Psoas muscle (tissue), 7 donors: ENCODE measurements at regions not wholly inside any gene's neighbourhood (a gene's known extent, or its start where the extent isn't known, plus 50 kb on each side); places are given as distances from the start of the nearest gene placed in this dataset.

ENCODE experiments used
- ATAC-seq, 4 donors: fragments of 200-7000 bp; cut with Tn5 transposase; one replicate each; pipeline ENCODE4 v1.9.1; 2020; ENCODE audit warnings: moderate library complexity in 3 of 4, mild to moderate bottlenecking in 2 of 4
- DNase-seq, 2 donors: peaks; one replicate each; pipeline ENCODE4 v3.0.0-alpha.2; 2020
- H3K27ac ChIP-seq: fragments of 200-600 bp; one replicate; pipeline ENCODE4 v1.8.0; 2022
- H3K27me3 ChIP-seq, 3 donors: fragments of 200-600 bp in 1 of 3; one replicate each; pipeline versions ENCODE4 v1.6.1 to v1.8.0; 2013 to 2022; ENCODE audit warnings: low read length in 2 of 3, mild to moderate bottlenecking in 2 of 3, moderate library complexity in 1 of 3; ENCODE audit not compliant: insufficient read depth in 3 of 3
- H3K36me3 ChIP-seq, 2 donors: fragments of 200-600 bp in 1 of 2; one replicate each; pipeline versions ENCODE4 v1.6.1 to v1.8.0; 2013 to 2022; ENCODE audit warnings: low read depth in 1 of 2, mild to moderate bottlenecking in 1 of 2, moderate library complexity in 1 of 2; ENCODE audit not compliant: insufficient read depth in 1 of 2
- H3K4me1 ChIP-seq: fragments of 200-600 bp; one replicate; pipeline ENCODE4 v1.8.0; 2022
- H3K4me3 ChIP-seq: fragments of 200-600 bp; one replicate; pipeline ENCODE4 v1.8.0; 2022; ENCODE audit warnings: mild to moderate bottlenecking
- H3K9me3 ChIP-seq: fragments of 200-600 bp; one replicate; pipeline ENCODE4 v1.8.0; 2022
- CTCF ChIP-seq: fragments of 200-600 bp; IDR thresholded peaks from one replicate; pipeline ENCODE4 v1.8.0; 2022; ENCODE audit warnings: antibody characterized with exemption
- WGBS, 3 donors: extraction: QIAGEN DNeasy Blood & Tissue Kit; methylation state at CpG; one replicate each; pipeline versions ENCODE4 v1.1.6 to v1.1.7; 2013; 5-methylcytosine and 5-hydroxymethylcytosine counted together
- intact Hi-C, 2 donors: fragments of 100-400 bp; cut with DNase I; formaldehyde crosslinking; loops; one replicate each; pipeline versions ENCODE4 v1.11.0 to v1.14.2; 2022
- donor health status: healthy with polysubstance abuse.
- donor health status: DM: no; HTN: no; CAD: no; lungs with moderate emphysema.
- donor health status: Bipolar disorder and iron deficiency.
- donor health status: healthy.
- donor health status: DM: yes; HTN: yes; CAD: no.
- donor health status: DM: no; HTN: no; CAD: no.
- donor health status: DM: yes; HTN: yes; CAD: no.

- WGBS, 3 donors, result 14 to 30% (median 25%) methylated on average over 2 of the region's 2 CpGs
- H3K4me3 ChIP-seq, result no peak overlapping the region
- no peaks in the 10 kb centered on the region for H3K9me3 ChIP-seq
- TF ChIP-seq CTCF, result peak; percentile 40
- H3K4me1 ChIP-seq, result no peaks in the 10 kb centered on the region
- H3K27ac ChIP-seq, result no peak overlapping the region
- ATAC-seq (peak in 2 of 4 donors; percentile 60 to 64), DNase-seq (no peak)
- intact Hi-C loops, result loop anchor here (2.0 to 10.0 kb wide), 3 partner anchors 122 to 262 kb away; no protein-coding TSS in a partner anchor
- H3K27me3 ChIP-seq, result no peaks in the 10 kb centered on the region
- no peaks in the 10 kb centered on the region for H3K36me3 ChIP-seq
Observed at GRCh38 chr4:20422398-20422797, 170.7 kb downstream of the SLIT2 start.

- intact Hi-C loops, result loop anchor here (2.0 to 10.0 kb wide), 3 partner anchors 121 to 261 kb away; no protein-coding TSS in a partner anchor
- WGBS, 3 donors, result 93 to 95% (median 94%) methylated on average over 3 of the region's 3 CpGs
- no peak for TF ChIP-seq CTCF
- H3K4me1 ChIP-seq, result no peaks in the 10 kb centered on the region
- no peaks in the 10 kb centered on the region for H3K27me3 ChIP-seq
- H3K4me3 ChIP-seq, result no peak overlapping the region
- no peak overlapping the region for H3K27ac ChIP-seq
- no peaks in the 10 kb centered on the region for H3K9me3 ChIP-seq
- ATAC-seq (no peak), DNase-seq (no peak)
- no peaks in the 10 kb centered on the region for H3K36me3 ChIP-seq
Observed at GRCh38 chr4:20423420-20423819, 171.7 kb downstream of the SLIT2 start.

- Histone ChIP-seq H3K4me3 (no peak overlapping the region), H3K36me3 (no peaks in the 10 kb centered on the region), H3K4me1 (no peaks in the 10 kb centered on the region), H3K27me3 (no peaks in the 10 kb centered on the region), H3K27ac (no peak overlapping the region), H3K9me3 (no peaks in the 10 kb centered on the region)
- DNase-seq (no peak), ATAC-seq (no peak)
- intact Hi-C loops, result loop anchor here (10.0 kb wide), 2 partner anchors 119 to 259 kb away; no protein-coding TSS in a partner anchor
- 81 to 88% (median 81%) methylated on average over 1 of the region's 1 CpG for WGBS, 3 donors
- no peak for TF ChIP-seq CTCF
Observed at GRCh38 chr4:20426028-20426427, 174.3 kb downstream of the SLIT2 start.

- DNase-seq (no peak), ATAC-seq (no peak)
- Histone ChIP-seq H3K36me3 (no peaks in the 10 kb centered on the region), H3K27me3 (no peaks in the 10 kb centered on the region), H3K4me3 (no peak overlapping the region), H3K27ac (no peak overlapping the region), H3K9me3 (no peaks in the 10 kb centered on the region), H3K4me1 (no peaks in the 10 kb centered on the region)
- no peak for TF ChIP-seq CTCF
- 51 to 65% (median 59%) methylated on average over 8 of the region's 8 CpGs for WGBS, 3 donors
- intact Hi-C loops, result loop anchor here (10.0 kb wide), 2 partner anchors 116 to 256 kb away; no protein-coding TSS in a partner anchor
Observed at GRCh38 chr4:20428436-20429160, 176.9 kb downstream of the SLIT2 start.
